HEK293 (cell line): ENCODE measurements at regions not wholly inside any gene's neighbourhood (a gene's known extent, or its start where the extent isn't known, plus 50 kb on each side); places are given as distances from the start of the nearest gene placed in this dataset.
A peak's percentile ranks its signal among the peaks of the same experiment; 100 is the strongest.

Source experiments
- CTCF ChIA-PET: fragments of 350-600 bp; formaldehyde crosslinking; extraction: SDS; loops from one replicate; lab custom pipeline; 2021; ENCODE audit warnings: antibody characterized with exemption; lab: Yijun Ruan, JAX
- POLR2A ChIA-PET: fragments of 300-600 bp; formaldehyde crosslinking; extraction: SDS; loops from one replicate; lab custom pipeline; 2020; ENCODE audit warnings: antibody characterized with exemption, inconsistent platforms; lab: Yijun Ruan, JAX
- H3K27ac ChIP-seq: fragments of 200-500 bp; sonication (Bioruptor generic); 2 replicates; pipeline ENCODE4 v1.5.1; 2014; ENCODE audit warnings: low read depth, low read length, control low read depth, inconsistent platforms; ENCODE audit errors: extremely low read depth
- H3K36me3 ChIP-seq, 2 experiments: fragments of 200-500 bp in 1 of 2; sonication (Bioruptor generic) in 1 of 2; 1 replicate in 1 of 2; 2 replicates in 1 of 2; pipeline ENCODE4 v1.5.1; 2014 to 2017; ENCODE audit warnings: inconsistent platforms in 2 of 2, low read length in 2 of 2; ENCODE audit not compliant: control insufficient read depth in 2 of 2, insufficient read depth in 1 of 2
- H3K4me1 ChIP-seq: fragments of 200-500 bp; sonication (Bioruptor generic); 2 replicates; pipeline ENCODE4 v1.5.1; 2014; ENCODE audit warnings: mild to moderate bottlenecking, low read length, inconsistent platforms; ENCODE audit not compliant: control insufficient read depth, insufficient read depth
- H3K4me3 ChIP-seq: 2 replicates; pipeline ENCODE4 v1.5.1; 2011; ENCODE audit warnings: low read depth, mild to moderate bottlenecking, control low read depth, low read length, moderate library complexity
- H3K9me3 ChIP-seq: fragments of 200-500 bp; sonication (Bioruptor generic); 2 replicates; pipeline ENCODE4 v1.5.1; 2014; ENCODE audit warnings: low read depth, low read length, inconsistent platforms; ENCODE audit not compliant: control insufficient read depth, insufficient read depth
- GLI4 ChIP-seq: fragments of 450-650 bp; formaldehyde crosslinking; IDR thresholded peaks from 2 replicates; pipeline ENCODE4 v1.5.1; 2016; ENCODE audit warnings: missing biosample characterization, missing genetic modification characterization
- GLIS2 ChIP-seq: fragments of 450-650 bp; formaldehyde crosslinking; IDR thresholded peaks from 2 replicates; pipeline ENCODE4 v1.5.1; 2016; ENCODE audit warnings: missing biosample characterization, missing genetic modification characterization
- MEIS1 ChIP-seq: sonication (generic); formaldehyde crosslinking; IDR thresholded peaks from 2 replicates; pipeline ENCODE4 v1.8.1; 2022; ENCODE audit warnings: missing genetic modification reagents, mild to moderate bottlenecking, borderline replicate concordance
- OSR2 ChIP-seq: fragments of 450-650 bp; formaldehyde crosslinking; IDR thresholded peaks from 2 replicates; pipeline ENCODE4 v1.5.1; 2016; ENCODE audit warnings: missing biosample characterization, missing genetic modification characterization
- SCRT1 ChIP-seq: fragments of 450-650 bp; formaldehyde crosslinking; IDR thresholded peaks from 2 replicates; pipeline ENCODE4 v1.5.1; 2016; ENCODE audit warnings: missing biosample characterization, missing genetic modification characterization, borderline replicate concordance
- TRIM28 ChIP-seq: IDR thresholded peaks from 2 replicates; pipeline ENCODE4 v1.6.1; 2011; ENCODE audit warnings: low read length, control low read depth, borderline replicate concordance
- ZBTB17 ChIP-seq: fragments of 450-650 bp; formaldehyde crosslinking; IDR thresholded peaks from 2 replicates; pipeline ENCODE4 v1.5.1; 2016; ENCODE audit warnings: missing biosample characterization, missing genetic modification characterization
- ZBTB44 ChIP-seq: fragments of 450-650 bp; IDR thresholded peaks from 2 replicates; pipeline ENCODE4 v1.5.1; 2018; ENCODE audit warnings: missing biosample characterization, mild to moderate bottlenecking, missing genetic modification characterization
- ZBTB8A ChIP-seq: fragments of 450-650 bp; formaldehyde crosslinking; IDR thresholded peaks from 2 replicates; pipeline ENCODE4 v1.5.1; 2016; ENCODE audit warnings: missing biosample characterization, missing genetic modification characterization
- ZIC2 ChIP-seq: fragments of 450-650 bp; formaldehyde crosslinking; IDR thresholded peaks from 2 replicates; pipeline ENCODE4 v1.5.1; 2016; ENCODE audit warnings: missing biosample characterization, missing genetic modification characterization
- ZNF112 ChIP-seq: fragments of 450-650 bp; formaldehyde crosslinking; IDR thresholded peaks from 2 replicates; pipeline ENCODE4 v1.5.0; 2017; ENCODE audit warnings: missing biosample characterization, missing genetic modification characterization
- ZNF114 ChIP-seq: fragments of 450-650 bp; formaldehyde crosslinking; IDR thresholded peaks from 2 replicates; pipeline ENCODE4 v1.5.0; 2017; ENCODE audit warnings: missing biosample characterization, missing genetic modification characterization
- ZNF140 ChIP-seq: fragments of 450-650 bp; formaldehyde crosslinking; IDR thresholded peaks from 2 replicates; pipeline ENCODE4 v1.5.1; 2016; ENCODE audit warnings: missing biosample characterization, missing genetic modification characterization
- ZNF146 ChIP-seq: fragments of 450-650 bp; formaldehyde crosslinking; IDR thresholded peaks from 2 replicates; pipeline ENCODE4 v1.5.1; 2016; ENCODE audit warnings: missing biosample characterization, missing genetic modification characterization
- ZNF23 ChIP-seq: fragments of 450-650 bp; formaldehyde crosslinking; IDR thresholded peaks from 2 replicates; pipeline ENCODE4 v1.5.1; 2016; ENCODE audit warnings: missing biosample characterization, missing genetic modification characterization, borderline replicate concordance
- ZNF324 ChIP-seq: fragments of 450-650 bp; formaldehyde crosslinking; IDR thresholded peaks from 2 replicates; pipeline ENCODE4 v1.5.1; 2016; ENCODE audit warnings: missing biosample characterization, missing genetic modification characterization
- ZNF350 ChIP-seq: fragments of 450-650 bp; formaldehyde crosslinking; IDR thresholded peaks from 2 replicates; pipeline ENCODE4 v1.5.0; 2017; ENCODE audit warnings: missing biosample characterization, mild to moderate bottlenecking, missing genetic modification characterization
- ZNF521 ChIP-seq: fragments of 450-650 bp; formaldehyde crosslinking; IDR thresholded peaks from 2 replicates; pipeline ENCODE4 v1.5.1; 2017; ENCODE audit warnings: missing biosample characterization, mild to moderate bottlenecking, missing genetic modification characterization
- ZNF530 ChIP-seq: fragments of 450-650 bp; formaldehyde crosslinking; IDR thresholded peaks from 2 replicates; pipeline ENCODE4 v1.5.1; 2016; ENCODE audit warnings: low read depth, missing biosample characterization, missing genetic modification characterization
- ZNF561 ChIP-seq: fragments of 450-650 bp; IDR thresholded peaks from 2 replicates; pipeline ENCODE4 v1.5.1; 2018; ENCODE audit warnings: missing biosample characterization, missing genetic modification characterization, borderline replicate concordance
- ZNF596 ChIP-seq: fragments of 450-650 bp; IDR thresholded peaks from 2 replicates; pipeline ENCODE4 v1.5.0; 2018; ENCODE audit warnings: missing biosample characterization, mild to moderate bottlenecking, missing genetic modification characterization, moderate library complexity
- ZNF621 ChIP-seq: fragments of 450-650 bp; formaldehyde crosslinking; IDR thresholded peaks from 2 replicates; pipeline ENCODE4 v1.5.1; 2017; ENCODE audit warnings: missing biosample characterization, missing genetic modification characterization
- ZNF660 ChIP-seq: fragments of 450-650 bp; IDR thresholded peaks from 2 replicates; pipeline ENCODE4 v1.5.1; 2018; ENCODE audit warnings: missing biosample characterization, mild to moderate bottlenecking, missing genetic modification characterization
- ZNF701 ChIP-seq: fragments of 450-650 bp; formaldehyde crosslinking; IDR thresholded peaks from 2 replicates; pipeline ENCODE4 v1.5.1; 2016; ENCODE audit warnings: missing biosample characterization, missing genetic modification characterization
- ZNF76 ChIP-seq: fragments of 450-650 bp; formaldehyde crosslinking; IDR thresholded peaks from 2 replicates; pipeline ENCODE4; 2016; ENCODE audit warnings: low read depth, missing biosample characterization, missing genetic modification characterization, borderline replicate concordance
- ZNF776 ChIP-seq: fragments of 450-650 bp; formaldehyde crosslinking; IDR thresholded peaks from 2 replicates; pipeline ENCODE4 v1.5.0; 2017; ENCODE audit warnings: missing biosample characterization, missing genetic modification characterization, borderline replicate concordance
- ZSCAN16 ChIP-seq: fragments of 450-650 bp; formaldehyde crosslinking; IDR thresholded peaks from 2 replicates; pipeline ENCODE4 v1.5.1; 2016; ENCODE audit warnings: missing biosample characterization, missing genetic modification characterization
- TF ChIP-seq, protein P1 (sequence below): fragments of 450-650 bp; formaldehyde crosslinking; IDR thresholded peaks from 2 replicates; pipeline ENCODE4 v1.5.1; 2016; ENCODE audit warnings: missing biosample characterization, missing genetic modification characterization, low read depth
- TF ChIP-seq, protein P2 (sequence below): IDR thresholded peaks from 2 replicates; pipeline ENCODE4 v1.6.1; 2011; ENCODE audit warnings: mild to moderate bottlenecking, low read depth, low read length, borderline replicate concordance

GRCh38 chr5:135711911-135712310 lies 122.6 kb upstream of the SLC25A48 start:
- TF ChIP-seq ZBTB44 (tag by site-specific recombination) (no peak), OSR2 (tag by site-specific recombination) (no peak), ZSCAN16 (tag by site-specific recombination) (no peak), ZNF596 (tag by site-specific recombination) (no peak), ZNF112 (tag by site-specific recombination) (no peak), ZNF76 (tag by site-specific recombination) (no peak), ZBTB8A (tag by site-specific recombination) (no peak), ZNF350 (no peak), ZNF140 (tag by site-specific recombination) (no peak), ZNF621 (tag by site-specific recombination) (no peak)
- TF ChIP-seq, protein P1, sequence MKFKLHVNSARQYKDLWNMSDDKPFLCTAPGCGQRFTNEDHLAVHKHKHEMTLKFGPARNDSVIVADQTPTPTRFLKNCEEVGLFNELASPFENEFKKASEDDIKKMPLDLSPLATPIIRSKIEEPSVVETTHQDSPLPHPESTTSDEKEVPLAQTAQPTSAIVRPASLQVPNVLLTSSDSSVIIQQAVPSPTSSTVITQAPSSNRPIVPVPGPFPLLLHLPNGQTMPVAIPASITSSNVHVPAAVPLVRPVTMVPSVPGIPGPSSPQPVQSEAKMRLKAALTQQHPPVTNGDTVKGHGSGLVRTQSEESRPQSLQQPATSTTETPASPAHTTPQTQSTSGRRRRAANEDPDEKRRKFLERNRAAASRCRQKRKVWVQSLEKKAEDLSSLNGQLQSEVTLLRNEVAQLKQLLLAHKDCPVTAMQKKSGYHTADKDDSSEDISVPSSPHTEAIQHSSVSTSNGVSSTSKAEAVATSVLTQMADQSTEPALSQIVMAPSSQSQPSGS, result no peak
- TF ChIP-seq, protein P2, sequence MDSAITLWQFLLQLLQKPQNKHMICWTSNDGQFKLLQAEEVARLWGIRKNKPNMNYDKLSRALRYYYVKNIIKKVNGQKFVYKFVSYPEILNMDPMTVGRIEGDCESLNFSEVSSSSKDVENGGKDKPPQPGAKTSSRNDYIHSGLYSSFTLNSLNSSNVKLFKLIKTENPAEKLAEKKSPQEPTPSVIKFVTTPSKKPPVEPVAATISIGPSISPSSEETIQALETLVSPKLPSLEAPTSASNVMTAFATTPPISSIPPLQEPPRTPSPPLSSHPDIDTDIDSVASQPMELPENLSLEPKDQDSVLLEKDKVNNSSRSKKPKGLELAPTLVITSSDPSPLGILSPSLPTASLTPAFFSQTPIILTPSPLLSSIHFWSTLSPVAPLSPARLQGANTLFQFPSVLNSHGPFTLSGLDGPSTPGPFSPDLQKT, result no peak
- Histone ChIP-seq H3K27ac (no peak overlapping the region), H3K36me3 (no peaks in the 10 kb centered on the region), H3K9me3 (no peaks in the 10 kb centered on the region), H3K4me3 (no peak overlapping the region), H3K4me1 (no peaks in the 10 kb centered on the region)
- POLR2A ChIA-PET, result no interaction called here
- CTCF ChIA-PET, result no interaction called here

- H3K4me1 ChIP-seq, result no peaks in the 10 kb centered on the region
- ChIA-PET CTCF (interaction anchor here (0.7 to 1.1 kb wide), 3 partner anchors 15 to 156 kb away, joined by 3 to 4 read pairs (median 4); no protein-coding TSS in a partner anchor), POLR2A (no interaction called here)
- no peak overlapping the region for H3K4me3 ChIP-seq
- H3K36me3 ChIP-seq, result no peaks in the 10 kb centered on the region
- no peak overlapping the region for H3K27ac ChIP-seq
- TF ChIP-seq ZIC2 (tag by site-specific recombination) (peak; percentile 65), GLI4 (tag by site-specific recombination) (no peak), TRIM28 (peak; percentile 74; the same call in 1 of the 2 replicates), ZNF660 (tag by site-specific recombination) (0 out of 2 replicates have a peak, but pooled peaks have one; percentile 55)
- no peaks in the 10 kb centered on the region for H3K9me3 ChIP-seq
Measured at GRCh38 chr5:135710045-135710675, 124.3 kb upstream of the SLC25A48 start.

DNA sequence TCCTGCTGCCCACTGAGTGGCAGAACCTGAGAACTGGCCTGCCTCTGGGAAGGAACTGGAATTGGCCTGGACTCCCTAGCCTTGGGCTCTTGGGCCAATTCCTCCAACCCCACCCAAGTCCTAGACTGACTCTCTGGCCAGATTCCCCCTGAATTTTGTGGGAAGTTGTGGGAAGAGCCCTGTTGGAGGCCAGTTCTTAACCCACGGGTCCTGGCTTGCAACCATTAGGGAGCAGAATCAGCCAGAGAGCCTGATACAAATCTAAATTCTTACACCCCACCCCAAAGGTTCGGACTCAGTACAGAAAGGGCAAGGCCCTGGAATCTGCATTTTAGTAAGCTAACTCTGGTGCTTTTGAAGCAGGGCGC lies 125.3 kb upstream of the SLC25A48 start:
- TF ChIP-seq ZNF776 (tag by site-specific recombination) (no peak), ZNF701 (tag by site-specific recombination) (no peak), ZNF521 (tag by site-specific recombination) (no peak), ZNF146 (tag by site-specific recombination) (no peak), ZNF23 (tag by site-specific recombination) (no peak), SCRT1 (tag by site-specific recombination) (no peak), MEIS1 (CRISPR knock-in tag) (no peak), ZNF324 (no peak), OSR2 (tag by site-specific recombination) (no peak), ZNF530 (tag by site-specific recombination) (no peak), ZNF114 (no peak), GLIS2 (tag by site-specific recombination) (no peak), ZNF561 (tag by site-specific recombination) (no peak), ZBTB17 (tag by site-specific recombination) (no peak)
- ChIA-PET CTCF (interaction anchor here (1.0 kb wide), 1 partner anchor 16 kb away, joined by 3 read pairs; no protein-coding TSS in a partner anchor), POLR2A (no interaction called here)
- H3K9me3 ChIP-seq, result no peaks in the 10 kb centered on the region
- no peak overlapping the region for H3K4me3 ChIP-seq
- H3K27ac ChIP-seq, result no peak overlapping the region
- H3K36me3 ChIP-seq, result no peaks in the 10 kb centered on the region
- no peaks in the 10 kb centered on the region for H3K4me1 ChIP-seq
